ENCODE measurements at regions not wholly inside any gene's neighbourhood (a gene's known extent, or its start where the extent isn't known, plus 50 kb on each side); places are given as distances from the start of the nearest gene placed in this dataset.

DNA sequence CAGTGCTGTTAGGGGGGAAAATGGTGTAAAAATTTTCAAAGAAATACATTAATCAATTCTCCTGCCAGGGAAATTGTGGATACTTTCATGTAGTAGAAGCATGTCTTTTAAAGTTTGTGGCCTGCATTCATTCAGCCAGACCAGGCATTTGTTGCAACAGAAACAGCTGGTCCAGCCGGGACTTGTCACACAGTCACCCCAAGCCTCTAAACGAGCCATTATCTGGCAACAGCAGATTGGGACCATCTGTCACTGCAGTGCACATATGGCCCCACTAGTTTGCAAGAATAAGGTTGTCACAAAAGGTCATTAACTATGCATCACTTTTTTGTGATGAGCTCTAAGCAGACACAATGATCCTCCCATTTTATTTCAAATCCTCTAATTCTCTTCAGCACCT lies 193.9 kb downstream of the PHLDA1 start:
- DNase-seq (ENCODE audit: low read depth in 2 of 2), result no peak

DNA sequence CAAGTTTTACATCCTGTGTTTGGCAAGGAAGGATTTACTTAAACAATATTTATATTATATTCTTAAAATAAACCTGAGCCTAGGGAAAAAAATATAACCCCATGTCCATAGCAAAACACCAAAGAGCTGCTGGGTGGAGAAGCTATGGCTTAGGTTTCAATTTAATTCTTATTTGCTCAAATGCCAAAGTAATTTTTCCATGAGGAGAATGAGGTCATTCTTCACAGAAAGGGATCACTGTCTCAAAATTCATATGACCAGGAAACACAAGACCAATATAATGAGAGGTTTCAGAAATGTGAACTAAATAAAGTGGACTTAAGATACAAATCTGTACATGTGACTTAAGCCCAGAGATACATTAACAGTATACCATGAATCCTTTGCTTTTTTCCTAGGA lies 195.0 kb downstream of the PHLDA1 start:
- no peak for DNase-seq (ENCODE audit: low read depth in 2 of 2)

DNA sequence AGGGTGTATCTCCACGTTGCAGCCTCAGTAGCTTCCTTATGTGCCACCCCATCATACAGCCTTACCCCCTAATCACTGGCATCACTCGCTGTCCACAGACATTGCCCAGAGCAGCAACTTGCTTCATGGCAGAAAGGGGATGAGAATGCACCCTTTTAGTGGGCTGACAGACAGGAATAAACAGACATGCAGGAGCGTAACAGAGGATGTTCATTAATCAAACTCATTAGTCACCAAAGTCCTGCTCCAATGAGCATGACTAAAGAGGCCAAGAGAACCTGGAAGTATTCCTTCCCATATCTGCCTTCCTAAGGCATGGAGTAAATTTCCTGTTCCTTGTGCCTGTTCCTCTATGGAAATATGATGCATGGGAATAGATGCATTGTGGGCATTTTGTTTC lies 197.0 kb downstream of the PHLDA1 start:
- DNase-seq (ENCODE audit: low read depth in 2 of 2), result no peak

DNA sequence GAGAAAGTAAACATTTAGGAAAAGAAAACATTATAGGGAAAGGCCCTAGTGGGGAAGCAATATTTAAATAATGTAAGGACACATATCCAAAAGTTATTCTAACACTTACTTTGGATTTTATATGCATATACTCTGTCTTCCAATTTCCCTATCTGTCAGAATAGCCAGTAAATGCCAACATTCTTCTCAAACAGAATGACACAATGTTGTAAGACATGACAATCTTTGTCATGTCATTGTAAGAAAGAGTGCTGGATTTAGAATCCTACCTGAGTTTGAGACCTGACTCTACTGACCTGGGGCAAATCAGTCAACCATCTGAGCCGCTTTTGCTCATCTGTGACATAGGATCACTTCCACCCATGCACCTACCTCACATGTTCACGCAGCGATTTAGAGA lies 198.3 kb downstream of the PHLDA1 start:
- DNase-seq (ENCODE audit: low read depth in 2 of 2), result no peak

DNA sequence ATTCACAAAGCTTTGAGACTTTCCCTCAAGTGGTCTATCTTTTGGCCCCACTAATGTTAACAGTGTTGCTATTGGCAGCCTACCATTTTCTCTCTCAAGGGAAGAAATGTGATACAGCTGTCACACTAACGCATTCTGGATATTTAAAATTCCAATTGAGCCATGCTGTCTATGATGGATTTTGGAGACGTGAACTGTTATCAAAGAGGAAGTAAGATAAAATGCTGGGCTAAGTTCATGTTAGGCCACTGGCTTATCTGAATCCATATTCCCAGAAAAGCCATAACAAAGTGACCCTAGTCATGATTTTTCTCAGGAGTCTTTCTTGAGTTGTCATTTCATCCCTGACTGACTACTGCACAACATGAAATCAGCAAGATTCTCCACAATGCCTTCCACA lies 200.2 kb downstream of the PHLDA1 start:
- DNase-seq (ENCODE audit: low read depth in 2 of 2), result no peak

DNA sequence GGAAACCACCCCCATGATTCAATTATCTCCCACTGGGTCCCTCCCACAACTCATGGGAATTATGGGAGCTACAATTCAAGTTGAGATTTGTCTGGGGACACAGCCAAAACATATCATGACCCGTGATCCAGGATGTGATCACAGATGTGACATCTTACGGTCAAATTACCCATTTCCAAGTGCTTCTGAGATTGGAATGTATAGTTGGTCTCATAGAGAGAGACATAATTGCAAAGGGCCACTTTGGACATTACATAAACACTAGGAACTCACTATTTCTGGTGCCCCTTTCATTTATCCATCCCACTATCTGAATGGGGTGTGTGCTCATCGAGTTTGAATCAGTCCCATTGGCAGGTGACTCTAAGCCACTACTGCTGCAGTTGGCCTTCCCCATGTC lies 204.5 kb downstream of the PHLDA1 start:
- DNase-seq (ENCODE audit: low read depth in 2 of 2), result no peak

DNA sequence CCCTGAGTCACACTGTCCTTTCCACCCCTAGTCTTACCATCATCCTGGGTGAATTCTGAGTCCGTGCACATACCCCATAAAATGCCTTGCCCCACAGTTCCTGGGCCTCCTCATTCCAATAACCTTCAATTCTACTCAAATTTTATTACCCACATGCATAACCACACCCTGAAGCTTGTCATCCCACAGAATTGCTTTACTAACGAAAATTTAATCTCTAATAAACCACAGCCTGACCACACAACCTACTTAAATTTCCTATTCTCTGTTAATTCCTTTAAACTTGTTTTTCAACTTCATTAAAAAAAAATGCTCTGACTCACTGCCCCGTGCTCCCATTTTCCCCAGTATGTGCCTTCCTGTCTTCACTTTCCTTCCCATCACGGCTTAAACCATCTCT lies 205.9 kb downstream of the PHLDA1 start:
- DNase-seq (ENCODE audit: low read depth in 2 of 2), result no peak

DNA sequence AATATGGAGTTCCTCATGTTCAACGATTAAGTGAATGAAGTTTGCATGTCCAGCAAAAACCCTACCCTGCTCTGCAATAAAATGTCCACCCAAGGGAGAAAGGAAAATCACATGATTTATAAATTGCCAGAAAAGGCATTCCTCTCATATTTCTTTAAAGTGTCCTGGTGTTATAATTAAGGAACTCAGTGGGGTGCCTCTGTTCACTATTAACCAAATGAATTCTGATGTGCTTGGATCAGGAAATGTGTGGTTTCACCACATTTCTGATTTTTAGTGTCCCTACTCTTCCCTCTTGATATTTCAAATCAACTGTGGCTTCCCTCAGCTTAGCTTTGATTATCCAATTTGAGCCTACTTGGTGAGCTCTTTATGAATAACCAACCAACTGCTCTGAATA lies 208.1 kb downstream of the PHLDA1 start:
- no peak for DNase-seq (ENCODE audit: low read depth in 2 of 2)

DNA sequence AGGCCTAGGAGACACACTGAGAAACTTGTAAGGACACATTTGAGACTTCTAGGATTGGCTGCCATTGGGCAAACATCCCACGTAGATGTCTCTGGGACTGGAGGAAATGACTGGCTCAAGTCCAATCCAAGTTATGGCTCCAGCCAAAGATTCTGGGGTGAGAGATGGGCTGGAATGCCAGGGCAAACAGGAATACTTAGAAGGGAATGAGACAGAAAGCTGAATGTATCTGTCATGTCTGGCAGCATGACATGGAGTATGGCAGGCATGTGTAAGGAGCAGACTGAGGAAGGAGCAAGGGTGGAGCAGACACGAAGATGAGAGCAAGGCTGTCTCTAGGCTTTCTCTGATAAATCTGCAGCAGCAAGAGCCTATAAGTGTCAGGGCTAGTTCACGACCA lies 209.2 kb downstream of the PHLDA1 start:
- no peak for DNase-seq (ENCODE audit: low read depth in 2 of 2)

DNA sequence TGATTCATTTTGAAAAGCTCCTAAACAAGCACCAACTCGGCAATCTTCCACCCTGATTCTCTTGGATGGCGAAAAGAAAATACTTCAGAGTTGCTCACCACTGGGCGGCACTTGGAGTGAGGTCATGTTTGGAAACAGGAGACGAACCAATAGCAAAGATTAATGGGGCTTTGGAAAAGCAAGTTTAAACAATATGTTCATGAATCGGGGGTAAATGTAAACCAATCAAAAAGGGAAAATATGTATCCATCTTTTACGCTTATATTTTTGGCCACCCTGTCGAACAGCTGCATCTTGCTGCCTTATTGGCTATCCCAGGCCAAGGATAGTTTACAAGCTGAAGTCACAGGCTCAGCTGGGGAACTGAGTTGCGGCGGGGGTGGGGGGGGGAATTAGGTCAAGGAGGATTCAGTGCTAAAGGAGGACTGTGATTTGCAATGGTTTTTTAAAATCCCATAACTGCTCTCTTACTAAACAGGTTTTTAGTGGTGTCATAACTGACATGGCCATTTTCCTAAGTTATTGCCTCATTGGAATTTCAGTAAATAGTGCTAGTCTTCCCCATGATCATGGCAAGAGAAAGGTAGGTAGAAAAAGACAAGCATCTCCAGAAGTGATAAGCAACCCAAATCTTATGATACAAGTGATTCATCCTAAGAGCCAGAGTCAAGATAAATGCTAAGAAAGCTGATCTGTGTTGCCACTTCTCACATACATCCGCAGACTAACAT lies 210.6 kb downstream of the PHLDA1 start:
- no peak for DNase-seq (ENCODE audit: low read depth in 2 of 2)

DNA sequence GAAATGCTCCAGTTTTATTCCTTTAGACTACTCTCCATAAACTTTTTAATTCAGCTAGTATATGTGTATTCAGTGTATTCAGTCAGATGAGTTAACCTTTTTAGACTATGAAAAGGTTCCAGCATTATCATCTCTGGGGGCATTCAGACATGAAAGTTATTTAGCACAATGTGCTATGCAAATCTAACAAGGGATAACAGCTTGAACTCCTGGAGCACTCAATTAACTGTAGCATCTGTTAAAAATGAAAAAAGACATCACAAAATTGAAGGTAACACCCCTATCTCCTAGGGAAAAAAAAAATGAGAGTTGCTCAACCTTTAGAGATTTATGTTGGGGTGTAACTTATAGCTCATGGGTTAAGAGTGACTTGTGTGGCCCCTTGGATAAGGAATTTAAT lies 211.5 kb downstream of the PHLDA1 start:
- no peak for DNase-seq (ENCODE audit: low read depth in 2 of 2)

DNA sequence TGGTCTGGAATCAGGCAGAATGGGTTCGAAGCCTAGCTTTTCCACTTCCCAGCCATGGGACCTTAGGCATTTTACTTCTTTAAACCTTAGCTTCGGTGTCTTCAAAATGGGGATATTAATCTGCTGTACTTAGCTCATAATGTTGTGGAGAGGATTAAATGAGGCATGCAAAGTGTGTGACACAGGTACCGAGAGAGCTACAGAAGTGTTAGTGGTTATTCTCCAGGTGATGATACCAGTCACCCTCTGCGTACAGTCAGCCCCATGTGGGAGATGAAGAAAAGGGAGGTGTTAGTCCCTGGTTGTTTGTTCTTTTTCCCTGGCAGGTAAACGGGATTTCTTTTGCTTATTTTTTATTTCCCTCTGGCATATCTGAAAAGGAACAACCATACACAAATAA lies 212.1 kb downstream of the PHLDA1 start:
- DNase-seq (ENCODE audit: low read depth in 2 of 2), result no peak

DNA sequence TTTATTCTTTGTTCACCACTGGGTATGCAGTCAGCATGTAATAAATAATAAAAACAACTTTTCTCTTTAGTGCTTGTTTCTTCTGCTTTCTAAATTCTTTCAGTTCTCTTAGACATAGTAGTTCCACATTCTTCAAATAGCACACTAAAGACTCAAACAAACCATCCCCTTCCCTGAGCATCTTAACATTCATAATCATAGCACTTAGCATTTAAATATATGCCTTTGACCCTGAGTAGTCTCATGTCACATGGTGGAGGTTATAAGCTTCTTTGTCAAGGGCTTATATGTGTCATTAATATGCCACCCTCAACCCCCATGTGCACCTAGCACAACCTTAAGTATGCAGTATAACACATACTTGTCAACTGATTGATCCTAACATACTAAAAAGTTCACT lies 212.7 kb downstream of the PHLDA1 start:
- DNase-seq (ENCODE audit: low read depth in 2 of 2), result no peak

DNA sequence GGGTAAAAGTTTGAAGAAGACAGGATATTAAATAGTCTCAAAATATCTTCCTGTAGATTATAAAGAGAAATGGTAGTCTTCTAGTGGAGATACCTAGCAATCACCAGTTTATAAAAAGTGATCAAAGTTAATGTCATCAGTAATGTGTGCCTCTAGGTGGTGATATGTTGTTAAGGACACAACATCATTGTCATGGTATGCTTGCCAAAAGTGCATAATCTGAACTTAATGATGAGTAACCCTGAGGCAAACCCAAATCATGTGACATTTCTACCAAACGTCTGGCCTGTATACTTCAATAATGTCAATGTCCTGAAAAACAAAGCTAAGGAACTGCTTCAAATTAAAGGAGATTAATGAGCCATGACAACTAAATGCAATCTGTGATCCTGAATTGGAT lies 214.7 kb downstream of the PHLDA1 start:
- DNase-seq (ENCODE audit: low read depth in 2 of 2), result no peak

DNA sequence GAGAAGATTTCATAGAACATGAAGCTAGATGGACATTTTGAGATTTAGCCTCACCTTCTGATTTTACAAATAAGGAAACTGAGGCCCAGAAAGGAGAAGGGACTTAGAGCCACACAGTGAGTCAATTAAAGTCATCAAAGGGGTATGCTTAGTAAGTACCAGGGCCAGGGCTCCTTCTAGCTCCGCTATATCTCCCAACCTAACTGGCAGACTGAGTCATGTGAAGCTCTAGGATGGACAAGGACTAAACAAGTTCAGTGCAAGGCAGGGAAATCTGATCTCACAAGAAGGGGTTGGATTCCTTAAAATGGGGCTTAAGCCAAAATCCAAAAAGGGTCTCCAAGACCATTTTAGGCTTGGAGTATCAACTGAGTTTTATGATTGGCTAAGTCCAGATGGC lies 215.8 kb downstream of the PHLDA1 start:
- DNase-seq (ENCODE audit: low read depth in 2 of 2), result no peak

DNA sequence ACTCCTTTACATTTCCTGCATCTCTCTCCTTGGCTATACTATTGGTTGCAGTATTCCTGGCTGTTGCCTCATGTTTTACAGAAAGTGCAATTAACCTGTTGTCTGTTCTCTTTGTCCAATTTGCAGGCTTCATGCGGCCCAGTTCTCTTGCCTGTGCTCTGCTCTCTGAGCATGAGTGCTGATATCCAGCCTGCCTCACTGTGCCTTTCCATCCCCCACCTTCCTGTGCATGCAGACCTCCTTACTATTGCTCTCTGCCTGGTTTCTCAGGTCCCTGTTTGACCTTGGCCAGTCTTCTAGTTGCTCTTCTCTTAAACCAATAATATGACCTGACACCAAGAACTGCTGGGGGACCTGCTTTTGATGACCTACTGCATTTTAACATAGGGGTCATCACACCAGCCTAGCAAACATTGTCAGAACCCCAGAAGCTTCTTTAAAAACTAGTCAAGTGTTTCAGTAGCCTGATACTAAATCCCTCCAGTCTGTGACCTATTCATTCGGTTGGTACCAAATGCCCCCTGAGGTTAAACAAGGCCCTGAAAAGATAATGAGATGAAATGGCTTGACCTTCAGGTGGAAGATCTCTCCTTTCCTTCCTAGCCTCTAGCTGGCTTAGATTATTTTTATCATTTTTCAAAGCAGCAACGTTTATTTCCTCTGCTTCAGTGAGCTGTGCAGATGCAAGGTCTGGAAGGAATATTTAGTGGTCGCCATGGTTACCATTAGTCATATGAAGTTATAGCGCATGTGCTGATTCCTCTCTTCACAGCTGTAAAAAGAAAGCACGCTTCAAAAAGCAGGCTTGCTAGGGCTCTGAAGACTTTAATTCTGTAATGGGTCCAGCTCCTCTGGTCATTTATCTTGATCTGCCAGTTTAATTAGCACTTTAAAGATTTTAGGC lies 216.5 kb downstream of the PHLDA1 start:
- DNase-seq (ENCODE audit: low read depth in 2 of 2), result no peak

DNA sequence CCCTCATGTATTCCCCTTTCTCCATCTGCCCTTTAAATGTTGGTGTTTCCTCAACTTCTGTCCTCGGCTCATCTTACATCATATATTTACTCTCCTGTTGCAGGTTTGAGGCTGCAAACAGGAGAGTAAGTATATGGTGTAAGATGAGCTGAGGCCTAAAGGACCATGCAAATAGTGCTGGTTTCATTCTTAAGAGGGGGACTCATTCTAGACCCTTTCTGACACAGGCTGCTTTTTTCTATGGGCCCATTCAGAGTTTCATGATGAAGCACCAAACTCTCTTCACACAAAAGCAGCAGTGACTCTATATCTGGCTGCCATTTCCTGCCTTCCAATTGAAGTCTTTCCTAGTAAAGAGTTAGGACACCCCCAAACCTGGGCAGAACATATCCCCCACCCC lies 218.5 kb downstream of the PHLDA1 start:
- no peak for DNase-seq (ENCODE audit: low read depth in 2 of 2)

DNA sequence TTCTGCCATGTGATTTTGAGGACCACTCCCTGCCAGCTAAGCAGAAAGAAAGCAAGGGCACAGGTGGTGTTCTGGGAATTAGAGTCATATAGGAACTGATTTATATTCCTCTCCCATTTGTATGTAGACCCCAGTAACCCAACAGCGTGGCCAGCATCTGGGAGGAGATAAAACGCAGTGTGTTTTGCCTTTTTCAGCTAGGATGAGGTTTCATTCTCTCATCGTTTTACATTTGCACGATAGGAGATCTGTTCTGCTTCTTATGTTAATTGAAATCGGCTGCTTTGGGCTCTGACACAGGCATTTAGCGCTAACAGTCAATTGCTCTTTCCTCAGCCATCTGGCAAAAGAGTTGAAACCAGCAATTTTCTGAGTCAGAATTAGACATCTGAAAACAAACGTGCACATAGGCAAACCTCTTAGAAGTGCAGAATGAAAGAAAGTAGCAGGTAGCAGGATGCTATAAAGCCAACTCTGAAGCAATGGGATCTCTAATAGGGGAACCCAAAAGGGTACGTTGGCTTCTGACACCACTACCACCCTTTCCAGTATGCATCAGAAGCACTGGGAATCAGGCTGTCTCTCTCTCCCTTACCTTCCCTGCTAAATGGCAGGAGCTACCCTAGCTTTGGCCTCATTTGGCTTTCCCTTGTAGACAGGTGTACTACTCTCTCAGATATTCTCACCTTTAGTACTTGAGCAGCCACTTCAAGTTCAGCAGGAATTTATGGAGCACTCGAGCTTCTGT lies 219.1 kb downstream of the PHLDA1 start:
- DNase-seq (ENCODE audit: low read depth in 2 of 2), result no peak

DNA sequence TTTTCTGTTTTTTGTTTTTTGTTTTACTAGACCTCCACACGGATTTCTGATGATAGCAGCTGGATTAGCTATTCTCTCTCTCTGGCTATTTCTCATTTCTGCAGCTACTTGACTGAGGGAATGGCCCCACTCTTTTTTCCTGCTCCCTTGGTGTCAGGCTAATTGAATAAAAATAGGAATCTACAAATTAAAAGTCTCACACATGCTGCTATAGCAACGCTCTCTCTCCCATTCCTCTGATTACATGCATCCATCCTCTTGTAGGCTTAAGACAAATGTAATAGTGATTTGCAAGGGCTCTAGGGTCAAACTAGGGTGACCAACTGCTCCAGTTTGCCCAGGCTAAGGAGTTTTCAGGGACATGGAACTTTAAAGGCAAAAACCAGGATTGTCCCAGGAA lies 221.8 kb downstream of the PHLDA1 start:
- no peak for DNase-seq (ENCODE audit: low read depth in 2 of 2)

DNA sequence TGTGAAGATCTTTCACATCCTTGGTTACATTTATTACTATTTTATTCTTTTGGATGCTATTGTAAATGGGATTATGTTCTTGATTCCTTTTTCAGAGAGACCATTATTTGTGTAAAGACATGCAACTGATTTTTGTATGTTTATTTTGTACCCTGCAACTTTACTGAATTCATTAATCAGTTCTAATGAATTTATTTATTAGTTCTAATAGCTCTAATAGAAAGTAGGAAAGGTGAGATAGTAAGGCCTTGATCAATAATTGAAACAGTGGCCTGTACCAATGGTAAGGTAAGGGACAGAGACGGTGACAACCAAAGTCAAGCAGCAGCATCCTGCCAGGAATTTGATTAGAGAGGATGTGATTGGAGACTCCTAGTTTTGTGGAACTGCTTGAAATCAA lies 224.1 kb downstream of the PHLDA1 start:
- DNase-seq (ENCODE audit: low read depth in 2 of 2), result no peak

DNA sequence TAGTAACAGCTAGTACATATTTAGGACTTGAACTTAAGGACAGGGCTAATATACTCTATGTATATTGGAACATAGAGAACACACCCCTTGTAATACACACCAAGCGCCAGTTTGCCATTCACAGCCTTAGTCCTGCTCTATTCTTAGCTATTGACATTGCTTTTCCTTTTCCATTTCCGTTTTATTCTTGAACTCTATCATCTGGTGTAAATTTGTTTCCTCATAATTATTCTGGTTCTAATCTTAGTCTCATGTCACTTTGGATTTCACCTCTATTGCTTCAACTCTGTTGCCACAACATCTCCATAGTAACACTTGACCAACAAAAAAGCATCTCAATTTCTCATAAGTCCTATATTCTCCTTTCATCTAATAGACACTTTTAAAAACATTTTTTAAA lies 225.7 kb downstream of the PHLDA1 start:
- no peak for DNase-seq (ENCODE audit: low read depth in 2 of 2)

DNA sequence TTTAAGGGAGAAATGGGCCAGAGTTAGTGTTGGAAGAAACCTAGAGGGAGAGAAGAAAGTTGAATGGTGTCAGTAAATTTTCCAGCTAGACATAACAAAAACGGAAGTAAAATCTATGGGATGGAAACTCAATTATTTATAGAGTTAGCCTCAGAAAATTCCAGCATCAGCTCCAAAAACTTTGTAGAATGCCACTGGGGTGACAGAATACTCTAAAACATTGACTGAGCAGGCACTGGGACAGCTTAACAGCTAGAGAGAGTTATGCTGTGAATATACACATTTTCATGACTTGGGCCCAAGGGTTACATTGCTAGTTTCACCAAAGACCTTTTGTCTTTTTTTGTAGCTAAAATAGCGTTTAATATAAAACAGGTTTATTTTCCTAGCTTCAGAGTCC lies 226.3 kb downstream of the PHLDA1 start:
- DNase-seq (ENCODE audit: low read depth in 2 of 2), result no peak
